ENCODE measurements at regions not wholly inside any gene's neighbourhood (a gene's known extent, or its start where the extent isn't known, plus 50 kb on each side); places are given as distances from the start of the nearest gene placed in this dataset.

DNA sequence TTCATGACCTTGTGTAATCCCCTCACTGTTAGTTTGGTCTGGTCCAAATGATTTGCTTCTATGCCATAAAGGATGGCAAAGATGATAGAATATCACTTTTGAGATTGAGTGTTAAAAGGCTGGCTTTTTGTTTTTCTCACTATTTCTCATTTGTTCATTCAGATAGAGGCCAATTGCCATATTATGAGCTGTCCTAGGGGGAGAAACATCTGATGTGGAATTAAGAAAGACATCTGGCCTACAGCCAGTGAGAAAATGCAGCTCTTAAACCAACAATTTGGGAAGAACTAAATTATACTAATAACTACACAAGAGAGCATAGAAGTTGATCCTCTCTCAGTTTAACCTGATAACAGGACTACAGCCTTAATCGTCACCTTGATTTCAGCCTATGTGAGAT lies 1668.6 kb downstream of the GRIK2 start:
- TF ChIP-seq, protein P1, sequence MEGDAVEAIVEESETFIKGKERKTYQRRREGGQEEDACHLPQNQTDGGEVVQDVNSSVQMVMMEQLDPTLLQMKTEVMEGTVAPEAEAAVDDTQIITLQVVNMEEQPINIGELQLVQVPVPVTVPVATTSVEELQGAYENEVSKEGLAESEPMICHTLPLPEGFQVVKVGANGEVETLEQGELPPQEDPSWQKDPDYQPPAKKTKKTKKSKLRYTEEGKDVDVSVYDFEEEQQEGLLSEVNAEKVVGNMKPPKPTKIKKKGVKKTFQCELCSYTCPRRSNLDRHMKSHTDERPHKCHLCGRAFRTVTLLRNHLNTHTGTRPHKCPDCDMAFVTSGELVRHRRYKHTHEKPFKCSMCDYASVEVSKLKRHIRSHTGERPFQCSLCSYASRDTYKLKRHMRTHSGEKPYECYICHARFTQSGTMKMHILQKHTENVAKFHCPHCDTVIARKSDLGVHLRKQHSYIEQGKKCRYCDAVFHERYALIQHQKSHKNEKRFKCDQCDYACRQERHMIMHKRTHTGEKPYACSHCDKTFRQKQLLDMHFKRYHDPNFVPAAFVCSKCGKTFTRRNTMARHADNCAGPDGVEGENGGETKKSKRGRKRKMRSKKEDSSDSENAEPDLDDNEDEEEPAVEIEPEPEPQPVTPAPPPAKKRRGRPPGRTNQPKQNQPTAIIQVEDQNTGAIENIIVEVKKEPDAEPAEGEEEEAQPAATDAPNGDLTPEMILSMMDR (IDR thresholded peaks at IDR 0.05): no peak
- no peak for DNase-seq (ENCODE audit: low spot score)

DNA sequence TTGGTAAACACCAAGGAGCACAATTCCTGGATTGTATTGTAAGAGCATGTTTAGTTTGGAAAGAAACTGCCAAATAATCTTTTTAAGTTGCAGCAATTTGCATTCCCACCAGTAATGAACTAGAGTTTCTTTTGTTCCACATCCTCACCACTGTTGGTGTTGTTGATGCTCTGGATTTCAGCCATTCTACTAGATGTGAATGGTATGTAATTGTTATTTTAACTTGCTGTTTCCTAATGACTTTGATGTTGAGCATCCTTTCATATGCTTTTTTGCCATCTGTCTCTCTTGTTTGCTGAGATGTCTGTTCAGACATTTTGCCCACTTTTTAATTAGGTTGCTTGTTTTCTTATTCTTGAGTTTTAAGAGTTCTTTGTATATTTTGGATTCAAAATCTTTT lies 1654.1 kb downstream of the GRIK2 start:
- H3K4me3 ChIP-seq: no peak overlapping the region
- H3K27ac ChIP-seq: no peak overlapping the region
- DNase-seq (ENCODE audit: low spot score): no peak
- TF ChIP-seq, protein P1 (IDR thresholded peaks at IDR 0.05): no peak

More for the DNA sequence above, 1668.6 kb downstream of the GRIK2 start:
- H3K4me3 ChIP-seq: no peak overlapping the region
- H3K27ac ChIP-seq: no peak overlapping the region

DNA sequence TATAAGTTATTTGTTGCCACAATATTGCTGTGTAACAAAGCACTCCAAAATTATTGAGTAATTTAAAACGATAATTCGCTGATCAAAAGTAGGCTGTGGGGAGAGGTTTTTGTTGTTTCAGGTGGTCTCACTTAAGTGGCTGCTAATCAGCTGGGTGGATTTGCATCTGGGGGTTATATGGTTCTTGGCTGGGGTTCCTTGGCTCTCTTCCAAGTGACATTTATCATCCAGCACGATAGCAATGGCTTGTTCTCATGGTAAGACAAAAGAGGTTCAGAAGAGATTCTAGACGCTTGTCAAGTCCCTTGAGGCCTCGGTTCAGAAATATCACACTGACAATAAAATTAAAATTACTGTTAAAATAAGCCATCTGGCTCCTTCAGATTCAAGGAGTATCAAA lies 1648.8 kb downstream of the GRIK2 start:
- TF ChIP-seq, protein P1 (IDR thresholded peaks at IDR 0.05): no peak
- Histone ChIP-seq H3K4me3 (no peak overlapping the region), H3K27ac (no peak overlapping the region)
- no peak for DNase-seq (ENCODE audit: low spot score)

DNA sequence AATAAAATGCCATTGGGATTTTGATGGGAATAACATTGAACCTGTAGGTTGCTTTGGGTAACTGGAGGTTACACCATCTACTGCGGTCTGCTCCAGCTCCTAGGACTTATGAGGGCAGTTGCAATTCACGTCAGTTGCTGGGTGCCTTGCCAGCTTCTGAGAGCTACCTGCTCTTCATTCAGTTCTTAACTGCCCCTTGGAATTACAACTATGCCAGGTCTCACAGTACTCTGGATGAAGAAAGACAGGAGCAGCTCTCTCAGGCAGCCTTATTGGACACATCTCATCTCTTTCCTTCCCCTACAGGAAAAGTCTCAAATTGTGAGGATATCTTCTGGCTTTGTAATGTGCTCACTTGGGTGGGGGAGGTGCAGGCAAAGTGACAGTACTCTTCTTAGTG lies 1643.3 kb downstream of the GRIK2 start:
- TF ChIP-seq, protein P1 (IDR thresholded peaks at IDR 0.05): no peak
- no peak for DNase-seq (ENCODE audit: low spot score)
- Histone ChIP-seq H3K4me3 (no peak overlapping the region), H3K27ac (no peak overlapping the region)

DNA sequence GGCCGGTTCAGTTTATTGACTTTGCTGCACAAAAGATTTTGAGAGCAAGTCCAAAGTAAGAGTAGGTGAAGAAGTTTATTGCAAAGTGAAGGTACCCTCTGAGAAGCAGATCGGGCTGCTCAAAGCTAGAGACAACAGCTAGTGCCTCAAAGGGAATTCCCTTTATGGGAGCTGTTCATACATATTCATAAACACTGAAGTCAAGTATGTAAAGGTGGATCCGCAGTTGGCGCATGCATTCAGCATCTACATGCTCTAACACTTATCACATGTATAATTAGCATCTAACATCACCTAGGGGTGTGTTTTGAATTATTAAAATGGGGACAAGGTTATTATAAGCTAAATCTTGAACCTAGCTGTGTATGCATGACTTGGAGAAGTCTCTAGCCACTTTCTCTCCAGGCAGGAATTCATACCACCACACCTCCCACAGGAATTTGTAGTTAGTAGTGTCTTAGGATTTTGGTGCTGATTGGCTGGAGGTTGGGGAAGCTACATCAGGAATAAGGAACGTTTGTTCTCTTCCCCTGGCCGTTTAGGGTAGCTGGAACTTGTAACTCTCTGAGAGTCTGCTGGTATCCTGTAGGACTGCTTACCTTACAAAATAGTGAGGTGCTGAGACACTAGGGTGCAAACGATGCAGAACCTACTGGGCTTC lies 1633.9 kb downstream of the GRIK2 start:
- DNase-seq (ENCODE audit: low spot score): no peak
- Histone ChIP-seq H3K4me3 (no peak overlapping the region), H3K27ac (no peak overlapping the region)
- TF ChIP-seq, protein P1 (IDR thresholded peaks at IDR 0.05): no peak

DNA sequence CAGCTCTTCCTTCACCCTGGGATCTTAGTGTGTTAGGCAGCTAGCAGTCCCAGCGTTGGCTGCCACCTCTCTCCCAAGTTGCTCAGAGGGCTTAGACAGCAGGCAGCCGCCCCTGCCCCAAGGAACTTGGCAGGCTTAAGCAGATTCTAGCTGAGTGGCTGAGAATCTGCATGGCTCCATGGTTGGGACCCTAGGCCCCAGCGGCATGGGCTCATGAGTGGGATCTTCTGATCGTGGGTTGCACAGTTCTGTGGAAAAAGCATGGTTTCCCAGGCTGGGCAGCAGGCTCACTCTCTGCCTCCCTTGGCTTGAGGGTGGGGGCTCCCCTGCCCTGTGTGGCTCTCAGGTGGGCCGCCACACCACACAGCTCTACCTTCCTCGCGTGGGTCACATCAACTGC lies 1624.9 kb downstream of the GRIK2 start:
- Histone ChIP-seq H3K4me3 (no peak overlapping the region), H3K27ac (no peak overlapping the region)
- TF ChIP-seq, protein P1 (IDR thresholded peaks at IDR 0.05): no peak
- DNase-seq (ENCODE audit: low spot score): no peak

DNA sequence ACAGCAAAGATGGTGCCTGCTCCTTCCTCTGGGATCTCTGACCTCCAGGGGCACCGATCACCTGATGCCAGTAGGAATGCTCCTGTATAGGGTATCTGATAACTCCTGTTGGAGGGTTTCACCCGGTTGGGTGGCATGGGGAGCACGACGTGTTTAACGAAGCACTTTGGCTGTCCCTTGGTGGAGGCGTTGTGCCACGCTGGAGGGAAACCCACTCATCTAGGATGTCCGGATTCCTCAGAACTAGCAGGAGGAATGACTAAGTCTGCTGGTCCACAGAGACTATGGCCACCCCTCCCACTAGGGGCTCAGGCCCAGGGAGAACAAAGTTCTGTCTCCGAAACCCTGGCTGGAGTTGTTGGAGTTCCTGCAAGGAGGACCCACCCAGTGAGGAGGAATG lies 1624.4 kb downstream of the GRIK2 start:
- Histone ChIP-seq H3K4me3 (no peak overlapping the region), H3K27ac (no peak overlapping the region)
- no peak for DNase-seq (ENCODE audit: low spot score)
- TF ChIP-seq, protein P1 (IDR thresholded peaks at IDR 0.05): no peak
